T-helper 9 cell (primary cell): ENCODE measurements at regions not wholly inside any gene's neighbourhood (a gene's known extent, or its start where the extent isn't known, plus 50 kb on each side); places are given as distances from the start of the nearest gene placed in this dataset.

Experiments
- DNase-seq: peaks from one replicate; pipeline ENCODE4 v3.0.0-alpha.2; 2020

DNA sequence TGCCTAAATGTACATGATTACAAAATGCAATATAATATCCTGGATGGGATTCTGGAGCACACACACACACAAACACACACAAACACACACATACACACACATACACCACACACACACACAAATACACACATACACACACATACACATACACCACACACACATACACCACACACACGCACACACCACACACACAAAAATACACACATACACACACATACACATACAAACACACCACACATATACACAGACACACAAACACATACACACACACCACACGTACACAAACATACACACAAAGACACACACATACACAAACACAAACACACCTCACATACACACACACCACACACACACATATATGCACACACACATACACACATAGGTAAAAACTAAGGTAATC, 134.6 kb upstream of the SYNDIG1 start:
- no peak for DNase-seq

DNA sequence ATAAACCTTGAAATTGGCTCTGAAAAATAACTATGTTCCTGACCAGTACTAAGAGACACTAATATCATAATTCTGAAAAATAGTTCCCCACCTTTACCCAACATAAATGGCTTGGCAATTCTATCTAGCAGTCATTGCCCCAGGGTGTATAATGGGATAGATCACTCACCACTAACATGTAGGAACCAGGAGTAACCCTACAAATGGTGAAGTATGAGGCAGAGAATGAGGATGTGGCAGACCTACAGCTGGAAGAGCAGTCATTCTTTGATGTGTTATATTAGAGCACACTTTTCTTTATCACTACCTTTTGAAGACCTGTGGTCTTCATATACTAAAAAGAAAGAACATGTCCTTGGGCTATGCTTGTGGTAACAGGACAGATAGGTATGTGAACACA, 136.5 kb upstream of the SYNDIG1 start:
- DNase-seq = no peak

DNA sequence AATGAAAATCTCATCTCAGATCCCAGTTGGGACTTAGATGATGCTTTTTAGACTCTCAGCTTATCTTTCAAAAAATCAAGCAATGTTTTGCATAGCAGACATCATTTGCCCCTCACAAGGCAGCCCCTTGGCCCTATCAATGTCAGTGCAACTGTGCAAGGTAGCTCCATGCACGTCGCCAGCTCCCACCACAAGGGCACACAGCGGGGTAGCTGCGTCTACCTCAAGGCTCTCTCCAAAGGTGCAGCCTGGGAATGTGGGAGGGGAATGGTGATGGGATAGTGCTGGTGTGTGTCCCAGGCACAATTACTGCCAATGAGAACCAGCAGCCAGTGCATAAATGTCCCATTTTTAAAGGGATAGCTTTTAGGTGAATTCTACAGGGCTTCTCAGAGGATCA, 137.5 kb upstream of the SYNDIG1 start:
- DNase-seq = no peak

DNA sequence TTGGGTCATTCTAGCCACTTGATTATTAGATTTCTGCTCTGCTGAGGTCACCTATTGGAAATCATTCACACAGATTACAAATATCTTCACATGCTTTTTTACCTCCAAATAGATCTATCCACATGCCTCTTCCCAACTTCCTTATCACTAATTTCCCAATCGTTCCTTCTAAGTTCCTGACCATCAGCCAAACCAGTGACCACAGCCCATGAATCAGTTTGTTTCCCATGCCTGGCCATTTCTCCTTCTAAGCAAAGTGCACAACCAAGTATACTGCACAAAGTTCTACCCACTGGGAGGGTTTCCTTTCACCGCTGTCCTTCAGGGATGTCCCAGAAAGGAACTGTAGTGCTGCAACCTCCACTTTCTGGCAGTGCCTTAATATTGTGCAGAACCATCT, 140.5 kb upstream of the SYNDIG1 start:
- no peak for DNase-seq

DNA sequence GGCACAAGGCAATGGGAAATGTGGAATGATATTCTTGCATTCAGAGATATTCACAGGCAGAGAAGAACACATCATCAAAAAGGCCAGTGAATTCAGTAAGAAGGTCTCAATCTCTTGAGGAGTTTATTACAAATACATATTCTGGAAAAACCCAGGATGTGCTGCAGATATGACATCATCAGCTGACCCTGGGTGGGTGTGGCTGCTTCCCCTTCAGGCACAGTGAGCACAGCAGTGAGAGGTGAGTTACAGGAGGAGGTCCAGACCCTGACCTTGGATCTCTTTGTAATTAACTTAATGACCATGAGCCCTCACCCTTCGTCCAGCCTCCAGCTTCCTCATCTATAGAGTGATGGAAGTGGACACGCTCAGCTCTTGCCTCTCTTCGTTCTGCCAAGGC, 147.5 kb upstream of the SYNDIG1 start:
- no peak for DNase-seq

DNA sequence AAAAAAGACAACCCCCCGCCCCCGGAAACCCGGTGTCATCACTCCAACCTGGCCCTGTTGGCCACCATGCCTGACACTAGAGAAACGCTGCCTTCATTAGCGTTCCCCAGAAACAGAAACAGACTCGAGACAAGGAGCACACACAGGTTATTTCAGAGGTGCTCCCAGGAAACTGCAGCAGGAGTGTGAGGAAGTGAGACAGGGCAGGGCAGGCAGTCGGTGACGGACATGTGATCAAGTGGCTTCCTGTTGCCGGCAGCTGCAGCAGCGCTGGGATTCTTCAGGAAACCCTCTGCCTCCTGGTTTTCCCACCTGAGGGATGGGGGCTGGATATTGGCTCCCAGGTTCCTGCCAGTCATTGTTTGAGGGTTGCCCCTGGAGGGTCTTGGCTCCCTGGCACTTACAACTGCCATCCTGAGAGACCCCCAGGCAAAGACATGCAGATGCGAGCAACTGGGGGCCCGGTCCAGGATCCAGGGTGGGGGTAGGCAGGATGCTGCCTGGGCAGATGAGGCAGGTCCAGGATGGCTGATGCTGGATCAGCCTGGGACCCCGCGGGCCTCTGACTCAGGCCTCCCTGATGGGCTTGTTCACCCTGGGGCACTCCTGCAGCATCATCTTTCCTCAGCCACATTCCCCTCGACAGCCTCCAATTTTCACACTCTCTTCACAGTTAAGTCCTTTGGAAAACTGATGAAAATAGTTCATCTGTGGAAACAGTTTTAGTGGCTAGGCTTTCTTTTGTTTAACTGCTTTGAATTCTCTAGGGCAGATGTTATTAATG, 150.7 kb upstream of the SYNDIG1 start:
- DNase-seq = no peak

DNA sequence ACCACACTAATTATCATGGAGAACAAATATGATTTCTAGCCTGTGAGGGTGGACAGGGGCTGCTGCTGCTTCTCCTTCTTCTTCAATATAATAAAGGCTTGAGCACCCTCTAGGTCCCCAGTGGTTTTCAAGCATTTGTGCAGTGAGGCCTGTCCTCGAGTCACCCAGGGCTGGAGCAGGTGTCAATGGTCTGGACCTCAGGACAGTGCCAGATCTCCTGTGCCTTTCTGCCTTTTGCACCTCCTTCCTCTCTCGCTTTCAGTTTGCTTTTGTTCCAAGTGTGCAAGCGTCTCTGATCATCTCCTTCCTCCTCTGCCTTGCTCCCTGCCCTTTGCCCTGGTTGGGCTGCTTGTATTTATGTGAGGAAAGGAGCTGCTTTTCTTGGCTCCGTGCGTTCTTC, 152.2 kb upstream of the SYNDIG1 start:
- DNase-seq = no peak

DNA sequence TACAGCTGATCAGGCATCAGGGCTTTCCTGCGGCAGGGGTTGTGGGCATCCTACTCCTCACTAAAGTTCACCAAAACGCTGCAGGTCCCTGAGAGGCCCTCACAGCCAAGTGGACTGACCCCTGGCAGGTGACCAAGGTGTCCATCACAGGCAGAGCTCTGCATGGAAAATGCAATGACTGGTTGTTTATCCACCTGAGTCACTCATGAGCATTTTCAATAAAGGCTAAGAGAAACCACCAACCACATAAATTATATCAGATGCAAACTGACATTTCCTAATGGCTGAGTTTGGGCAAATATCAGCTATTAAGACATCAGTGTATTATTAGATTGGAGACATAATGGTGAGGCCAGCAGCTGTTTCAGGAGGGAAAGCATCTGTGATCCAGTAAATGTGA, 152.7 kb upstream of the SYNDIG1 start:
- DNase-seq = no peak

DNA sequence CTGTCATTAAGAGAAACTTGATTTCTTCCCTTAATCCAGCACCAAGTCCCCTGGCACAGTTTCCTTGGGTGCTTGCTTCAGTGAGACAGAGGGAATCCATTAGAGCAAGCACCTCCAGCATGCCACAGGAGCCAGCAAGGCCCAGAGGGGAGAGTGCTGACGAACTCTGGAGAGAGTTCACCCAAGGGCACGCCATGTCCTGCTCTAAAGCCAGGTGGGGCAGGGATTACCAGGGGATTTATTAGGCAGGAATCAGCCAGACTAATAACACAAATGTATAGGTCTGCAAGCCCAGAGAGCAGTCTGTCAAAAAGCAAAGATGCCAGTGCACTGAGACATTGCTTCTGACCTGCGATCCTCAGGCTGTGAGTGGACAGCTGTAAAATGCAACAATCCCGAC, 155.4 kb upstream of the SYNDIG1 start:
- no peak for DNase-seq

DNA sequence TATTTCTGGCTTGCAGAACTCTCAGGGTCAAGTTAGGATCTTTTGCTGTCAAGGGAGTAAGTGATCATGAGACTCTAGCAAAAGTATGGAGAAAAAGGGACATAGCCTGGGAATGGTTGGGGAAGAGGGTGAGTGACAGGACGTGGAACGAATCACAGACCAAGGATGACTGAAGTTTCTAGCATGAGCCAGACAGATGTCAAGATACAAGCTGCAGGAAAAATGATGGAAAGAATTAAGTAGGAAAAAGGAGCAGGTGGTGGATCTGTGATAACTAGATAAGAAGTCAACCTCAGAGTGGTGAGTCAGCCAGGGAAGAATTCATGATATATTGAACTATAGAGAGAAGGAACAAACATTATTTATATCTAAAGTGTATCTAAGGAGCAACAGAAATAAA, 159.8 kb upstream of the SYNDIG1 start:
- no peak for DNase-seq

DNA sequence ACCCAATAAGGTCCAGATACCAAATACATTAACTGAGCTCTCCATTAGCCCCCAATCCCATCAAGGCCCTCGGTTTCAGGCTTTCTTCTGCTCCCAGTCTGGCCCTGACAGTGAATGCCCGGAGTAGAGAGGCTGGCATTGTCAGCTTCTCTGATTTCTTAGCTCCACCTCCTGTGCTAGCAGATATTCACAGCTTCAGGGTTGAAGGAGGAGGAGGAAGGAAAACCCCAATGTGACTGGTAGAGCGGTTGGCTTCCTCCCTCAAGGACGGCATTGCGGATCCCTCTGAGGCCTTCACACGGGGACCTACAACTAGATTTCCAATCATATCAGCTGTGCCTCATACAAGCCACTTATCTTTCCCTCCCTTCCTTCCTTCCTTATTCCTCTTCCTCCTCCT, 164.1 kb upstream of the SYNDIG1 start:
- DNase-seq = no peak

DNA sequence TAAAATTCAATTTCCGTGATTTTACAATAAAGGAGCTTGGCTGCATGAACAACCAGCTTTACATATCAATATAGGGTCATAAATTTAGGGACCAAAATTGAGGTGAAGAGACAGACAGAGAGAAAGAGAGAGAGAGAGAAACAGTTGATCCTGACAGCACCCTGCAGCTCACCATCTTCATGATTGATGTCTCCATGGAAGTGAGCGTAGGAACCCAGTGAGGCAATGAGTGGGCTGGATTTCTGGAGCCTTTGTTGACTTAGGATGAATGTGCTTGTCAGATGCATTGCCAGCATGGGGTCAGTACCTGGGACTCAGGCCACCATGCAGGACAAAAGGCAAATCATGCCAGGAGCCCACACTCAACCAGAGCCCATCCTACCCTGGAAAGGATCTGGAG, 165.1 kb upstream of the SYNDIG1 start:
- DNase-seq = no peak

DNA sequence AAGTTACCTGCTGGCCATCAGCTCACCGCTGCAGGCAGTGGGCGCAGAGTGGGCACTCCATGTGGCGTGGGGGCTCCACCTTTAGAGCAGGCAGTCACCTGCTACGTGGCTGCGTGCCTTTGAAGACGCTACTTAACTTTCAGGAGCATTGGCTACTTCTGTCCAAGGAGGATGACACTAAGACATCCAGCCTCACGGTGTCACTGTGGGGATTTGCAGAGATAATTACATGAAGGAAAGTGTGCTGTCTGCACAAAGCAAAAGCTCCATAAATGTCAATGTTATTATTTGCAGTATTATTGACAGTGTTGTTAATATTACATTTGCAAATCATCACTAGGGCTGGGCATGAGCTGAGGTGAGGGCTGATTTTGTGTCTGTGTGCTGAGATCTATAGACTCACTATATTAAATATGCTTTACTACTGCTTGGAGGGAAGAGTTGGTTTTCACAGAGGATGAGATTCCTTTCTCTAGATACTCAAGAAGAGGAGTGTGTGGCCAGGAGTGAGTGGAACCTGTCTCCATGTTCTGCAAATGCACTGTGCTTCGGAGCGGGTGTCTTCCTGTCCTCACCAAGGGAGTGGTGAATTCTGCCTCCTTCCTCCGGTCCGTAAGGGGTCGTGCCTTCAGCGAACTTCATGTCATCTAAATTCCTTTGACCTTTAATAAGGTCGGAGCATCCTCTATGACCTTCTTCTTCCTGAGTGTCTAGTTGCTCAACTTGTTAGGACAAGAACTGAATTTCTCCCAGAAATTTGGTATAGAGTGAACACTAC, 165.8 kb upstream of the SYNDIG1 start:
- DNase-seq = no peak

DNA sequence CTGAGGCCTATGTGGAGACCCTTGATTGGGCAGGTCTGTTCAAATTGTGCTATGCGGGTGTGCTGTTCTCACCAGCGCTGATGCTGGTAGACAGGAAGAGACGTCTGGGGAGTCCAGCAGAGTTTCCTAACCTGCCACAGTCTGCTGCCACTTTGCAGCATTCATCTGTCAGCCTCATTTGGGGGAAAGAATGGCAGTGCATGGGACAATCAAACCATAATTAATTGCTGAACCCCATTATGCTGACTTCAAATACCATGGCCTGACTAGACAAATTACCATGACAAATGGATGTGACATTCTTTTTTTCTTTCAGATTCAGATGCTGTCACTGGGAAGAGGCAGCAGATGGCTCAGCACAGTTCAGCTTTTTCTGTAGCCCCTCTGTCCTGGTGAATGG, 171.4 kb upstream of the SYNDIG1 start:
- no peak for DNase-seq

DNA sequence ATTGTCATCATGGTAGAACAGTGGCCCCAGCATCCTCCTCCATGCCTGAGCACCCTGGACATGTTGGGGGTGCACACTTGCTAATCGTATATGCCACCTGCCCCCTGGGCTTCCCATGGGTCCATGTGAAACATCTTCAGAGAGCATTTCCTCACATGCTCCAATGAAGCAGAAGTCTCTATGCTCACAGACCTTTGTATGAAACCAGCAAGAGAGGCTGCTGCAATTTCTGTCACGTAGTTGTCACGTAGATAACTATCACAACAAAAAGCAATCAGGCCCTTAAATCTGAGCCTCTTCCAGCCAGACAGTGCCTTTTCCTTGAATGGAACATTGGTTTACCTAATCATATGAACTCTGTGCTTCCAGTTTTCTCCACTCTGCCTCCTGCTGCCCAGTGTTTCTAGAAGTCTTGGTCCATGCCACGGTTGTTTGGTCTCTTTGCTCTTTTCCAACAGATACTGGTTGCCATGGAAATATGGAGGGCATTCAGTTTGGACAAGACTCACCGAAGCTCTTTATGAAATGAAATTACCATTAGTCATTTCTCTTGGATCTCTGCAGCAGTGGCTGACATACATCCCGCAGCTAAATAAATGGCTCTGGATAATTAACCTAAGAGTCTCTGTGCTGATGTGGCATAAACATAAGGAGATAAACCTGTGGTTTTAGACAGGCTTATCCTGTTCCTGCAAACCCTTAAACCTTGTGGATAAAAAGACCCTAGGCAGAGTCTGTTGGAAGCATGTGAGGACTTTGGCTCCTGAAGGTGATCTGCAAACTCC, 172.8 kb upstream of the SYNDIG1 start:
- DNase-seq = no peak

DNA sequence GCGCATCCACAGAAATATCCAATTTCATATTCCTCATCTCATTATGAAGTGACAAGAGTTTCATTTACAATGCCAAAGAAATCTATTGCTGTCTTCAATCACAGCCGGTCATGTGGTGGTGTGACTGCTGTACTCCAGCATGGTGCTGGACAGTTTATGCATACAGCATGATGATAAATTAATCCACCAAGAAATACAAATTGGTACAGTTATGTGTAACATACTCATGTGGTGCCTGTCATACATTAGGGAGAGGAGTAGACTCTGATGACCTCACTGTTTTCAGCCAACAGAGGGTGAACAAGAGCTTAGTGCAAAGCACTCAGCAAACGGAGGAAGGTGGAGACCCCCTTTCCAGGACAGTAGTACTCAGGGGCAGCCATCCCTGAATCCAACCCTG, 178.4 kb upstream of the SYNDIG1 start:
- DNase-seq = no peak

DNA sequence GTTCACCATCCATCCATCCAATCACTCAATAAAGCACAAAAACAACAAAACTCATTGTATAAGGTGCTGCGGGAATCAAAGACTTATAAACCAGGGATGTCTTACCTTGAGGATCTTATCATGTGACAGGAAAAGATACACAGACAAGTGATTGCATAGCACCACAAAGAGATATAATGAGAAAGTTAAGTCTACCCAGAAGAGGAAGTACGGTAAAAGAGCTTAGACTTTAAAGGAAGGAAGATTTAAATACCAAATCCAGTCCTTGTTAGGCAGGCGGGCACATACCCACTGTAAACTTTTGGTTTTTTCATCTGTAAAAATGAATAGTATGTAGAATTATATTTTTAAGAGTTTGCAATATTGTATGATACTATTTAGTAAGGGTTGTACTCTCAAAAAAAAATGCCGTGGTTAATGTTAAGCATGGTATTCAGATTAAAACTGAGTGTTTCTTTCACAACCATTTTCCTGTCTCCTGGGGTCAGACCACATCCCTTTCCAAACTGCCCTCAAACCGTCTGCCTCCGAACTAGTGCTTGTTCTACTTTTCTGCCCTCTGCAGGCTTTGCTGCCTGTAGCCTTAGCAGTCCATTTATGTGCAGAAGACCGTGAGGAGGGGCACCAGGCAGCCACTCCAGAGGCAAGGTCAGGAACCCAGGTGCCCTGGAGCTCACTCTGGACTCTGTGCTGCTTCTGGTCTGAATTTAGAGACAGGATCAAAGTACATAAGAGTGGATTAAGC, 179.5 kb upstream of the SYNDIG1 start:
- DNase-seq = no peak

DNA sequence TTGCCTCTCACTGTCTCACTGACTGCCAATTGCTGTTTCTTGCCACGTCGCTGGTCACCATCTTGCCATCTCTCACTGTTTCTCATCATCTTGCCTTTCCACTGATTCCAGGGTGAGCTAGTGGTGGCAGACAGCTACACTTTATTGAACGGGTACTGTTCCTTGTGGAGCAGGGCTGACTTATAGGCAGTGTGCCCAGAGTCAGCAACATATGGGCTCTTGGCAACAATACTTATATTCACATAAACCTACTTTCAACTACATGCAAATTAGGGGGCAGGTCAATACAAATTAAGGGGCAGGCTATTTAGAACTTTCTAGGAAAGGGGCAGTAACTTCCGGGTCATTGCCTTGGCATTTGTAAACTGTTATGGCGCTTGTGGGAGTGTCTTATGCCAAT, 186.2 kb upstream of the SYNDIG1 start:
- no peak for DNase-seq

DNA sequence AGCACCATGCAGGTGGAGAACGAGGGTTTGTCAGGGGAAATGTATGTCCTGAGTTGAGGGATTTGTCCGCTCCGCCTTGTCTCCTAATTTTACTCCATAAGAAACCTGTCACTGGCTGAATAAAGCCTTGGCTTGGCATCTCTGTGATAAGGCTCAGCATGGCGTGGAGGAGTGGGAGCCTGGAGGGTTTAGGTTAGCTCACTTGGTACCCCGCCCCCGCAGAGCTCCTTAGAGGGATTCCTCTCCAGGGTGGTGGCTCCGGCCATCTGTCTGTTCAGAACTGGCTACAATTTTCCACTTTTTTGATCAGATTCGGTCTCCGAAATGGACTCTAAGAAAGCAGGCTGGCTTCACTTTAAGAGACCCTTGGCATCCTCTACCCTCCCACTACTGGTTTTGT, 192.2 kb upstream of the SYNDIG1 start:
- DNase-seq = no peak

DNA sequence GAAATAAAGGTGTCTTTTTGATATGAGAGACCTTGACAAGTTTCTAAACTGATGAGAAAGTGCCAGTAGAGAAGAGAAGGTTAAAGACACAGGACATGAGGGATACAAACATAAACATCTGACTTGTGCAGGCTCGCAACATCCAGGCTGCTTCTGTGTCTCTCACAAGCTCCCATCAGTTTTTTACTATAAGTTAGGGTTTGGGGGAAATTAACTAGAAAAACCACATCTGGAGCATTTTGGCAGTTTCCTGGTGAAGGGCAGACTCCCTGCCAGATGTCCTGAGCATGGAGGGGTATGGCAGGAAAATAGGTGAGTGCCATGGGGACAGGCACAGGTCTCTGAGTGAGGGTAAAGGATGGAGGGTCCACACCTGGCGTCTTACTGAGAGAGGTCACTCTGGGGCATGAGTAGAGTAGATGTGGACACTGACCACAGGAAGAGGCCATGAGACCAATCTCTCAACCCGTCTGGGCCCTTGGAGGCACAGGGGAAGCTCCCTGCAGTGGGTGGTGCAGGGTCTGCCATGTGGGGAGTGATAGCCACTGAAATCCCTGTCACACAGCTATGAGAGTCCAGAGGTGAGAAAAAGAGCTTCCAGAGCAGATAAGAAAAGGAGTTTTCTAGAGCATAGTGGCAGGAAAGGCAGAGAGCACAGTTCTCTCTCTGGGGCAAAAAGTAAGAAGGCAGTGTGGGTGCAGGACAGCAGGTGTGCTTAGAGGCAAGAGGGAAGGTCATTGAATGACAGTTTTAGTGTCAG, 193.3 kb upstream of the SYNDIG1 start:
- no peak for DNase-seq

DNA sequence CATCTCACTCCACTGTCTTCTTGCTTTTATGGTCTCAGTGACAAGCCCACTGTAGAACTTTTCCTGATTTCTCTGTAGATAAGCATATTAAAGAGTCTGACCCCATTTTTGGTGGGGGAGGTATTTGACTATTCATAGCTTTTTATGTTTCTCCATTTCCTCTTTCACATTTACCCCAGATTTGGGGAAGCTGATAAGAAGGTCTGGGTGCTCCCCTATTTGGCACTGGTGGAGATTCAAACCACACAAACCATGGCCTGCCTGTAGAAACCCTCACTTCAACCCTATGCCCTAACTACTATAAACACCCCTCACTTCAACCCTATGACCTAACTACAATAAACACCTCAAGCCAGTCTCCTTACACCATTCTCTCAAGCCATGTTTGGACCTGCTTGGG, 196.2 kb upstream of the SYNDIG1 start:
- DNase-seq = no peak

DNA sequence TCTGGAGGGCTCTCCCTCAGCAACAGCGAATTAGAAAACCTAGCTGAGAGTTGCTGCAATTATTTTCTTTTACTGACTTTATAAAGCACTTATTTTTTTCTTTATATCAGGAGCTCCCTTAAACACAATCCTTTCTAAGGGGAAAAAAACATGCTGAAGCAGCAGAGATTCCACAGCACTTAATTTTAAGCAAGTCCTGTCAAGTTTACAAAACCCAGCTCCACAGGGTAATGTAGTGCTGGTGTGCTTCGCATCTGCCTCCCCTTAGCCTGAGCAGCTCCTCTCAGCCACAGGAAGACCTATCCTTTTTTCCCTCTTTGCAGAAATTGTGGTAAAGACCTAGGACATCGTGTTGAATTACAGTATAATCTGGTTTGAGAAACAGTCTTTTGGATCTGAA, 208.1 kb upstream of the SYNDIG1 start:
- DNase-seq = no peak
